ENCODE measurements at regions not wholly inside any gene's neighbourhood (a gene's known extent, or its start where the extent isn't known, plus 50 kb on each side); places are given as distances from the start of the nearest gene placed in this dataset.

DNA sequence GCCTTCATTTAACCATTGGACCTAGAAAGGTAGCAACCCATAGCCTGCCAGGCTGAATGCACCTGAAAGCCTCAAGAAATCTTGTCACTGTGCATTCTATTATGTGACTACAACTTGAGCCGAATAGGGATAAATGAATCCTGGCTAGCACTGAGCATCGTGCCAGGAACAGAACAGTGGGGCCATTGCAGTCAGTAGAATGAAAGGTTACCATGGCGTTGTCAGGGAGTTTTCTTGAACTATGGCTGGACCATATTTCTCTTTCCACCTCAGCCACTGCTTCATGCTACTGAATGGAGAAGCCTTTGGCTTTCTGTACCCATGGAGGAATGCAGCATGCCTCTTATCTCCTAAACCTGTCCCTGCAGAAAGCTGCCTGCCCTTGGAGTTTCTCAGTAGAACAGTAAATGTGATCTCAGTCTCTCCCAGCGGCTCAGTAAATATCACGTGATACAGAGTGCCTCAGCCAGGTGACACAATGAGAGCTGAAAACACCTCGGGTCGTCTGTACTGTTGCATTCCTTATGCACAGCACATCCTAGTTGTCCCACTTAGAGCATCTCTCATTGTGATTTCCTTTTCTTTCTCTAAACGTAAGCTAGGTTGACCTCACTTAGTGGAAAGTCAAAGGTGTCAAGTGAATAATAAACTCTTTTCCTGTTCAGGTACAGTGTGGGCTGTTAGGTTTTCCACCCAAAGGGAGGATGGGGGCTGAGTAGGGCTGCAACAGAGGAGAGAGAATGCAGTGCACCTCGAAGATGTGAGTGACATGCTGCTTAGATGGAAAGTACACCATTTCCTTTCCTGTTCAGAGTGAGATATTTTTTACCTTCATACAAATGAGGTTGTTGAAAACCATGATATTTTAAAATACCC lies 115.3 kb downstream of the MACIR start:
- H3K4ac ChIP-seq (ENCODE audit: low read depth, low read length), result no peak overlapping the region
- no peaks in the 10 kb centered on the region for H3K36me3 ChIP-seq (ENCODE audit: control insufficient read depth, insufficient read depth, low read length)
- H3K4me2 ChIP-seq (ENCODE audit: low read length), result no peak overlapping the region
- no peak overlapping the region for H2BK120ac ChIP-seq (ENCODE audit: low read depth, low read length)
- H3K27ac ChIP-seq (ENCODE audit: low read depth, low read length), result no peak overlapping the region
- H3K18ac ChIP-seq (ENCODE audit: low read length), result no peak overlapping the region
- no peak overlapping the region for H3K23ac ChIP-seq (ENCODE audit: low read length)
- H3K4me3 ChIP-seq (ENCODE audit: low read length), result no peak overlapping the region
- H3K56ac ChIP-seq (ENCODE audit: low read length), result no peak overlapping the region
- peak; percentile 64 for DNase-seq
- H3K79me2 ChIP-seq (ENCODE audit: control insufficient read depth, insufficient read depth, low read length), result no peaks in the 10 kb centered on the region
- no peak overlapping the region for H4K8ac ChIP-seq (ENCODE audit: low read depth, low read length)
- H3K79me1 ChIP-seq (ENCODE audit: low read length), result no peaks in the 10 kb centered on the region
- no peaks in the 10 kb centered on the region for H3K27me3 ChIP-seq (ENCODE audit: insufficient read depth, low read length, poor library complexity)
- H2BK15ac ChIP-seq (replicated peaks; ENCODE audit: low read depth), result no peak overlapping the region
- no peak overlapping the region for H4K5ac ChIP-seq (ENCODE audit: low read length)
- no peak overlapping the region for H3K9ac ChIP-seq (ENCODE audit: low read length)
- H2BK5ac ChIP-seq (ENCODE audit: low read length), result no peak overlapping the region
- no peak overlapping the region for H2AK5ac ChIP-seq (ENCODE audit: low read length)
- H3K4me1 ChIP-seq (ENCODE audit: control insufficient read depth, low read depth, low read length), result peaks cover 1% of the 10 kb centered on the region
- no CpG with 5 or more reads among the region's 9 CpGs for WGBS (ENCODE audit: extremely low coverage, insufficient coverage, low lambda C conversion rate)

DNA sequence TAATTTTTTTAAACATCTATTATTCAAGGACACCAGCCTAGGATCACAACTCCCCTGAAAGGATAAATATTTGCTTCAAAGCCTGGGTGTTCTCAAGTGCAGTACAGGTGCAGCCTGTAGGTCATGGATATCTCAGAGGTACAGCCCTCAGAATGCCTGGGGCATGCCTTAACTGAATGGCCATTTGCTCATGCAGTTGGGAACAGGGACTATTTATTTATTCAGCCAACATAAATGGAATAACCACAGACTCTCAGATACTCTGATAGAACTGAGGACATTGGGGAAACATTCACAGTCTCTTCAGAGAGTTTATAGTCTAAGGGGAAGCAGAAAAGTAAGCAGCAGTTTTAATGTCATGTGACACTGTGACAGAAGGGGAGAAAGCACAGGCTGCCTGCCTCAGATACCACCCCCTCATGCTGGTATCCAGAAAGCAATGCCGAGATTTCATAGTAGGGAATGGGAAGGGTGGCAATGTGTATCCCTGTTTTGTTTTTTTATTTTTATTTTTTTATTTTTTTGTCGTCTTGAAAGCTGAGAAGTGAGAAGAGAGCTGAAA lies 112.6 kb downstream of the MACIR start:
- Histone ChIP-seq H3K9ac (ENCODE audit: low read length) (no peak overlapping the region), H4K8ac (ENCODE audit: low read depth, low read length) (no peak overlapping the region)

DNA sequence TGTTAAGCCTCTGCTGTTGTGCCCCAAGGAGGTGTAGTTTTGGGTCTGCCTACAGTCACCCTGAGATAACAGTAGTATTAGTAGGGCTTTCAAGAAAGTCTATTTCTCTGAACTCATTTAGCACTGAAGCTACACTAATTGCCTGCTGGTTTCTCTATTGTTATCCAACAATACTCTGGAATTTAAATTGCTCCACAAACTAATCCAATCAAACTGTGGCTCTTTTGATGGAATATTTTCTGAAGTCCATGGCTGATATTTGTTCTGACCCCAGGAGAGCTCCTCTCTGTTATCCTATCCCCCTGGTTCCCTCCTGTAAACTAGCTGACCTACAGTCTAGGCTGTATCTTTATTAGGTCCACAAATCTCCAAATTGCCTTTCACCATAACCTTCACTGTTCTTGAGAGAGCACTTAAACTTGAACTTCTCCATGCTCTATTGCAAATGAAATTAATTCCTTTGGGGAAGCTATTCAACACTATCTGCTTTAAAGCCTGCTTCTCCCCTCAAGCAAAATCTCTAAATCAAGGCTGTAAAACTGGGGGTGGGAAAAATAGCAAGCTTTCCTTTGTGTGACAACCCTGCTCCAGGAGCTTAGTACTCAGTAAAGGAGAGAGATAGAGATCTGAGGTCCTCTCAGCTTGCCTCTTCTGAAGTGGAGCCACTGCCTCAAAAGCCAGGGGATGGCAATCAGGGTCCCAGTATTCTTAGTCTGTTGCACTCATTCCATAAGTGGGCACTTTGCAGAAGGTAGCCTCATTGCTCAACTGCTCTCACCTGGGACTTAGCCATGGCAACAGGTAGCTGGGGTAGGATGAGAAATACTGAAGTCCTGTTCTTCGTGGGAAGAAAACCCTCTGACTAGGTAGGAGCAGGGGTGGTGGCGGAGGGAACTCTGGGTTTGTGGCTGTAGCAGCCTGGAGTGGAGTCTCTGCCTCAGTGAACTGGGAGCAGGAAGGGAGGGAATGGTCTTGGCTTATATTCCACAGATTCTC lies 110.9 kb downstream of the MACIR start:
- no peak overlapping the region for H2BK120ac ChIP-seq (ENCODE audit: low read depth, low read length)
- no peak overlapping the region for H4K5ac ChIP-seq (ENCODE audit: low read length)
- no peak overlapping the region for H2BK5ac ChIP-seq (ENCODE audit: low read length)
- no CpG with 5 or more reads among the region's 2 CpGs for WGBS (ENCODE audit: extremely low coverage, insufficient coverage, low lambda C conversion rate)
- no peak overlapping the region for H3K27ac ChIP-seq (ENCODE audit: low read depth, low read length)
- H3K9ac ChIP-seq (ENCODE audit: low read length), result no peak overlapping the region
- no peak overlapping the region for H3K18ac ChIP-seq (ENCODE audit: low read length)
- peak; percentile 44 for DNase-seq
- peaks cover 1% of the 10 kb centered on the region for H3K4me1 ChIP-seq (ENCODE audit: control insufficient read depth, low read depth, low read length)
- no peak overlapping the region for H3K4me2 ChIP-seq (ENCODE audit: low read length)
- H3K36me3 ChIP-seq (ENCODE audit: control insufficient read depth, insufficient read depth, low read length), result no peaks in the 10 kb centered on the region
- H3K27me3 ChIP-seq (ENCODE audit: insufficient read depth, low read length, poor library complexity), result no peaks in the 10 kb centered on the region
- H3K79me1 ChIP-seq (ENCODE audit: low read length), result no peaks in the 10 kb centered on the region
- no peak overlapping the region for H3K4ac ChIP-seq (ENCODE audit: low read depth, low read length)
- no peak overlapping the region for H4K8ac ChIP-seq (ENCODE audit: low read depth, low read length)
- no peak overlapping the region for H2BK15ac ChIP-seq (replicated peaks; ENCODE audit: low read depth)
- no peak overlapping the region for H3K56ac ChIP-seq (ENCODE audit: low read length)
- H2AK5ac ChIP-seq (ENCODE audit: low read length), result no peak overlapping the region
- no peaks in the 10 kb centered on the region for H3K79me2 ChIP-seq (ENCODE audit: control insufficient read depth, insufficient read depth, low read length)
- H3K23ac ChIP-seq (ENCODE audit: low read length), result no peak overlapping the region
- H3K4me3 ChIP-seq (ENCODE audit: low read length), result no peak overlapping the region

More for the DNA sequence above, 112.6 kb downstream of the MACIR start:
- Histone ChIP-seq H2BK15ac (replicated peaks; ENCODE audit: low read depth) (no peak overlapping the region), H3K36me3 (ENCODE audit: control insufficient read depth, insufficient read depth, low read length) (no peaks in the 10 kb centered on the region), H3K4ac (ENCODE audit: low read depth, low read length) (no peak overlapping the region), H3K23ac (ENCODE audit: low read length) (no peak overlapping the region), H3K27me3 (ENCODE audit: insufficient read depth, low read length, poor library complexity) (no peaks in the 10 kb centered on the region), H4K5ac (ENCODE audit: low read length) (no peak overlapping the region), H3K79me1 (ENCODE audit: low read length) (no peaks in the 10 kb centered on the region), H2AK5ac (ENCODE audit: low read length) (no peak overlapping the region), H3K27ac (ENCODE audit: low read depth, low read length) (no peak overlapping the region), H3K79me2 (ENCODE audit: control insufficient read depth, insufficient read depth, low read length) (no peaks in the 10 kb centered on the region), H3K56ac (ENCODE audit: low read length) (no peak overlapping the region), H3K4me2 (ENCODE audit: low read length) (no peak overlapping the region), H2BK5ac (ENCODE audit: low read length) (no peak overlapping the region), H3K4me3 (ENCODE audit: low read length) (no peak overlapping the region), H3K4me1 (ENCODE audit: control insufficient read depth, low read depth, low read length) (peaks cover 1% of the 10 kb centered on the region), H2BK120ac (ENCODE audit: low read depth, low read length) (no peak overlapping the region), H3K18ac (ENCODE audit: low read length) (no peak overlapping the region)
- no peak for DNase-seq
- no CpG with 5 or more reads among the region's 2 CpGs for WGBS (ENCODE audit: extremely low coverage, insufficient coverage, low lambda C conversion rate)

DNA sequence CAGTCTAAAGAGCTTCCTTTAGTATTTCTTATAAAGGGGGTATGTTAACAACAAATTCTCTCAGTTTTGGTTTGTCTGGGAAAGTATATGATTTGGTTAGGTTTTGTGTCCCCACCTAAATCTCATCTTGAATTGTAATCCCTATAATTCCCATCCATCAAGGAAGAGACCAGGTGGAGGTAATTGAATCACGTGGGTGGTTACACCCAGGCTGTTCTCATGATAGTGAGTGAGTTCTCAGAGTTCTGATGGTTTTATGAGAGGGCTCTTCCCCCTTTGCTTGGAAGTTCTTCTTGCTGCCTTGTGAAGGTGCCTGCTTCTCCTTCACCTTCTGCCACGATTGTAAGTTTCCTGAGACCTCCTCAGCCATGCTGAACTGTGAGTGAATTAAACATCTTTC lies 109.1 kb downstream of the MACIR start:
- H3K18ac ChIP-seq (ENCODE audit: low read length), result no peak overlapping the region
- H4K8ac ChIP-seq (ENCODE audit: low read depth, low read length), result no peak overlapping the region
- no peak overlapping the region for H2BK5ac ChIP-seq (ENCODE audit: low read length)
- no peaks in the 10 kb centered on the region for H3K36me3 ChIP-seq (ENCODE audit: control insufficient read depth, insufficient read depth, low read length)
- H3K79me1 ChIP-seq (ENCODE audit: low read length), result no peaks in the 10 kb centered on the region
- H3K9ac ChIP-seq (ENCODE audit: low read length), result no peak overlapping the region
- H3K4me2 ChIP-seq (ENCODE audit: low read length), result no peak overlapping the region
- no peak overlapping the region for H2BK120ac ChIP-seq (ENCODE audit: low read depth, low read length)
- WGBS (ENCODE audit: extremely low coverage, insufficient coverage, low lambda C conversion rate), result no CpG with 5 or more reads among the region's 2 CpGs
- no peaks in the 10 kb centered on the region for H3K79me2 ChIP-seq (ENCODE audit: control insufficient read depth, insufficient read depth, low read length)
- no peak overlapping the region for H3K4ac ChIP-seq (ENCODE audit: low read depth, low read length)
- no peak overlapping the region for H2BK15ac ChIP-seq (replicated peaks; ENCODE audit: low read depth)
- H3K27me3 ChIP-seq (ENCODE audit: insufficient read depth, low read length, poor library complexity), result no peaks in the 10 kb centered on the region
- H3K56ac ChIP-seq (ENCODE audit: low read length), result no peak overlapping the region
- H3K27ac ChIP-seq (ENCODE audit: low read depth, low read length), result no peak overlapping the region
- H3K4me3 ChIP-seq (ENCODE audit: low read length), result no peak overlapping the region
- no peak overlapping the region for H2AK5ac ChIP-seq (ENCODE audit: low read length)
- H3K23ac ChIP-seq (ENCODE audit: low read length), result no peak overlapping the region
- H3K4me1 ChIP-seq (ENCODE audit: control insufficient read depth, low read depth, low read length), result peaks cover 1% of the 10 kb centered on the region
- H4K5ac ChIP-seq (ENCODE audit: low read length), result no peak overlapping the region
- DNase-seq, result no peak

DNA sequence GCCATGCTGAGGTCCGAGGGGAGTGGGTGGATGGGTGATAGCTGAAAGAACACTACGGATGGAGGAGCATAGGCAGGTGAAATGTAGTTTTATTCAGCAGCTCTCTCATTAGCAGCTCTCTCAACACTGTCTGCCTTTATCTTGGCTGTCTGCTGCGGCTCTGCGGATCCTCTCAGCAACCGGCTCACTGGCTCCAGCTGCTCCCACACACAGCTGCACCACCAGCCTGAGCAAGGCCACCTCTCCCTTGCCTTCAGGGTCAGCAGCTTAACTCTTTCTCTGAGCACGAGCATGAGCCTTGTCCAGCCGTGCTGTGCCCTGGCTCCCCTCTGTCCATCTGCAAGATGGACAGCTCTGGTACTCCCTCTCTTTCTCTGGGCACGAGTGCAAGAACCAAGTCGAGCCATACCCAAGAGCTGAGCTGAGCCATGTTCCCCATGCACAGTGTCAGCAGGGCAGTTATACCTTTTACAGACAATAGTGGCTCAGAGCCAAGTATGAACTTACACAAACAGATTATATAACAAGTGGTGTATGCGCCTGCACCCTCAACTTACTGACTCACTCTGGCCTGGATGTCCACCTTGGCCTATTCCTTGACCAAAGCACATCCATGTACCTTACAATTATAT lies 108.5 kb downstream of the MACIR start:
- H2AK5ac ChIP-seq (ENCODE audit: low read length), result no peak overlapping the region
- H2BK5ac ChIP-seq (ENCODE audit: low read length), result no peak overlapping the region
- H3K36me3 ChIP-seq (ENCODE audit: control insufficient read depth, insufficient read depth, low read length), result no peaks in the 10 kb centered on the region
- no peak overlapping the region for H3K23ac ChIP-seq (ENCODE audit: low read length)
- WGBS (ENCODE audit: extremely low coverage, insufficient coverage, low lambda C conversion rate), result no CpG with 5 or more reads among the region's 10 CpGs
- H3K9ac ChIP-seq (ENCODE audit: low read length), result no peak overlapping the region
- no peaks in the 10 kb centered on the region for H3K79me1 ChIP-seq (ENCODE audit: low read length)
- no peaks in the 10 kb centered on the region for H3K27me3 ChIP-seq (ENCODE audit: insufficient read depth, low read length, poor library complexity)
- no peak overlapping the region for H4K5ac ChIP-seq (ENCODE audit: low read length)
- H3K4me2 ChIP-seq (ENCODE audit: low read length), result no peak overlapping the region
- H3K79me2 ChIP-seq (ENCODE audit: control insufficient read depth, insufficient read depth, low read length), result no peaks in the 10 kb centered on the region
- H3K18ac ChIP-seq (ENCODE audit: low read length), result no peak overlapping the region
- H2BK120ac ChIP-seq (ENCODE audit: low read depth, low read length), result no peak overlapping the region
- H4K8ac ChIP-seq (ENCODE audit: low read depth, low read length), result no peak overlapping the region
- H3K4me1 ChIP-seq (ENCODE audit: control insufficient read depth, low read depth, low read length), result peaks cover 1% of the 10 kb centered on the region
- no peak for DNase-seq
- no peak overlapping the region for H3K4me3 ChIP-seq (ENCODE audit: low read length)
- H3K56ac ChIP-seq (ENCODE audit: low read length), result no peak overlapping the region
- no peak overlapping the region for H3K4ac ChIP-seq (ENCODE audit: low read depth, low read length)
- no peak overlapping the region for H2BK15ac ChIP-seq (replicated peaks; ENCODE audit: low read depth)
- H3K27ac ChIP-seq (ENCODE audit: low read depth, low read length), result no peak overlapping the region

Data from mesendoderm (in vitro differentiated cells).